ENCODE measurements at regions not wholly inside any gene's neighbourhood (a gene's known extent, or its start where the extent isn't known, plus 50 kb on each side); places are given as distances from the start of the nearest gene placed in this dataset.
"Not testable (repeated sequence)": the region's sequence is repeated elsewhere in the genome, so short reads cannot be mapped to it uniquely, and the experiment has no call there.

DNA sequence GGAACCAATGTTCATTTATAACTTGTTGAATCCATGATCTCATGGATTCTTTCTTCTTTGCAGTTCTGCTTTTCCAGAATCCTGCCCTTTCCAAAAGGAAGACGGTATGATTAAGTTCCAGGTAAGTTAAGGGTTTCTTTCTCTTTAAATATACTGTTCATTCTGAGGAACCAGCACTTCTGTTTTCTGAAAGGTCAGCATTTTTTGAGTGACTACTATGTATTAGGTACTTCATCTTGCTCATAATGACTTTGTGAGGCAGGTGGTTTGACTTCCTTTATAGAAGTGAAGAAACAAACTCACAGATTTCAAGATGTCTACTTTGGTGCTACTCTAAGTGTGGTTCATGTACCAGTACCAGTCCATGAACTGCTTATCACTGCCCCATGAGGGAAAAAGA is 107.4 kb upstream of the GPR39 start:
- TF ChIP-seq, protein P1, sequence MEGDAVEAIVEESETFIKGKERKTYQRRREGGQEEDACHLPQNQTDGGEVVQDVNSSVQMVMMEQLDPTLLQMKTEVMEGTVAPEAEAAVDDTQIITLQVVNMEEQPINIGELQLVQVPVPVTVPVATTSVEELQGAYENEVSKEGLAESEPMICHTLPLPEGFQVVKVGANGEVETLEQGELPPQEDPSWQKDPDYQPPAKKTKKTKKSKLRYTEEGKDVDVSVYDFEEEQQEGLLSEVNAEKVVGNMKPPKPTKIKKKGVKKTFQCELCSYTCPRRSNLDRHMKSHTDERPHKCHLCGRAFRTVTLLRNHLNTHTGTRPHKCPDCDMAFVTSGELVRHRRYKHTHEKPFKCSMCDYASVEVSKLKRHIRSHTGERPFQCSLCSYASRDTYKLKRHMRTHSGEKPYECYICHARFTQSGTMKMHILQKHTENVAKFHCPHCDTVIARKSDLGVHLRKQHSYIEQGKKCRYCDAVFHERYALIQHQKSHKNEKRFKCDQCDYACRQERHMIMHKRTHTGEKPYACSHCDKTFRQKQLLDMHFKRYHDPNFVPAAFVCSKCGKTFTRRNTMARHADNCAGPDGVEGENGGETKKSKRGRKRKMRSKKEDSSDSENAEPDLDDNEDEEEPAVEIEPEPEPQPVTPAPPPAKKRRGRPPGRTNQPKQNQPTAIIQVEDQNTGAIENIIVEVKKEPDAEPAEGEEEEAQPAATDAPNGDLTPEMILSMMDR (IDR thresholded peaks at IDR 0.05) = not testable (repeated sequence)
- TF ChIP-seq POLR2A (IDR thresholded peaks at IDR 0.05) = not testable (repeated sequence)

Data from gastroesophageal sphincter (tissue), 3 donors.